GM12878 (cell line): ENCODE measurements at regions not wholly inside any gene's neighbourhood (a gene's known extent, or its start where the extent isn't known, plus 50 kb on each side); places are given as distances from the start of the nearest gene placed in this dataset.

Experiments
- ASH2L ChIP-seq: fragments of 300-600, 200-600 bp; sonication (generic); IDR thresholded peaks from 2 replicates; pipeline ENCODE4 v1.6.1; 2017; ENCODE audit warnings: low read depth, mild to moderate bottlenecking, borderline replicate concordance
- CHD4 ChIP-seq: fragments of 200-600 bp; sonication (generic); IDR thresholded peaks from 2 replicates; pipeline ENCODE4 v1.6.1; 2016; ENCODE audit warnings: mild to moderate bottlenecking
- CREM ChIP-seq: IDR thresholded peaks from 2 replicates; pipeline ENCODE4 v1.6.1; 2014; ENCODE audit warnings: antibody characterized with exemption, low read depth
- CTCF ChIP-seq, 3 experiments: IDR thresholded peaks in 2 of 3; conservative IDR thresholded peaks in 1 of 3; 2 replicates each; pipeline ENCODE4 v1.5.1; 2011; ENCODE audit warnings: low read depth in 3 of 3, low read length in 3 of 3, mild to moderate bottlenecking in 3 of 3, control low read depth in 2 of 3, moderate library complexity in 2 of 3, inconsistent platforms in 1 of 3, mixed read lengths in 1 of 3; ENCODE audit not compliant: control insufficient read depth in 2 of 3, insufficient read depth in 1 of 3; ENCODE audit errors: extremely low read depth in 1 of 3
- LARP7 ChIP-seq: fragments of 450-650 bp; IDR thresholded peaks from 2 replicates; pipeline ENCODE4 v1.6.1; 2017; ENCODE audit warnings: mild to moderate bottlenecking
- NFXL1 ChIP-seq: fragments of 450-650 bp; IDR thresholded peaks from 2 replicates; pipeline ENCODE4 v1.6.1; 2017; ENCODE audit warnings: antibody characterized with exemption, mild to moderate bottlenecking, borderline replicate concordance
- POLR2A ChIP-seq: IDR thresholded peaks from 2 replicates; pipeline ENCODE4 v1.6.1; 2011; ENCODE audit warnings: low read depth, mild to moderate bottlenecking, low read length
- POLR2AphosphoS5 ChIP-seq: IDR thresholded peaks from 2 replicates; pipeline ENCODE4 v1.6.1; 2011; ENCODE audit warnings: mild to moderate bottlenecking, low read length, inconsistent platforms
- RAD21 ChIP-seq: IDR thresholded peaks from 2 replicates; pipeline ENCODE4 v1.6.1; 2011; ENCODE audit warnings: mild to moderate bottlenecking, low read depth, low read length, moderate library complexity; ENCODE audit not compliant: insufficient read depth
- TF ChIP-seq, protein P1 (sequence below): IDR thresholded peaks from 2 replicates; pipeline ENCODE4 v1.6.1; 2011; ENCODE audit warnings: borderline replicate concordance, low read depth, mild to moderate bottlenecking, moderate library complexity, low read length; ENCODE audit not compliant: insufficient read depth, poor library complexity, severe bottlenecking
- TF ChIP-seq, protein P2 (sequence below): fragments of 450-650 bp; formaldehyde crosslinking; IDR thresholded peaks from 2 replicates; pipeline ENCODE4 v1.4.0; 2020; ENCODE audit warnings: mild to moderate bottlenecking, moderate library complexity

DNA sequence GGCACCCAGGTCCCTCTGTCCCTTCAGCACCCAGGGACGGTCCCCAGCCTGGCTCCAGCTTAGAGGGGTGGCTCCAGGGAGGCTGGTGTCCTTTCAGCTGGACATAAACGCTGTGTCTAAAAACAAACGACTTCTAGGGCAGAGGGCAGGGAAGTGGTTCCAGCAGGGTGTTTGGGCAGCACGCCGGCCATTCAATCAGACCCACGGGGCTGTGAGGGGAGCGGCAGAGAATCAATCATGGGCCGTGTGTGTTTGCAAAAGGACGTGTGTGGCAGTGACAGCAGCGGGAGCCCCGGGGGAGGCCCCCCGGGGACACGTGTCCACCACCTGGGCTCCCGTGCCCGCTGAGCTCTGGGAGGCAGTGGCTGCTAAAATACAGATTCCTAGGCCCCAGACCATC is 127.7 kb downstream of the MN1 start:
- TF ChIP-seq ASH2L (no peak), POLR2AphosphoS5 (no peak), CTCF (IDR thresholded peaks at IDR 0.05 in 2 of 3, conservative IDR thresholded peaks at IDR 0.05 in 1 of 3; ENCODE audit: control insufficient read depth in 2 of 3, extremely low read depth in 1 of 3, insufficient read depth in 1 of 3, low read depth in 3 of 3, low read length in 3 of 3) (no peak), POLR2A (no peak), RAD21 (no peak), CHD4 (no peak), LARP7 (no peak), CREM (no peak), NFXL1 (no peak)
- TF ChIP-seq, protein P1, sequence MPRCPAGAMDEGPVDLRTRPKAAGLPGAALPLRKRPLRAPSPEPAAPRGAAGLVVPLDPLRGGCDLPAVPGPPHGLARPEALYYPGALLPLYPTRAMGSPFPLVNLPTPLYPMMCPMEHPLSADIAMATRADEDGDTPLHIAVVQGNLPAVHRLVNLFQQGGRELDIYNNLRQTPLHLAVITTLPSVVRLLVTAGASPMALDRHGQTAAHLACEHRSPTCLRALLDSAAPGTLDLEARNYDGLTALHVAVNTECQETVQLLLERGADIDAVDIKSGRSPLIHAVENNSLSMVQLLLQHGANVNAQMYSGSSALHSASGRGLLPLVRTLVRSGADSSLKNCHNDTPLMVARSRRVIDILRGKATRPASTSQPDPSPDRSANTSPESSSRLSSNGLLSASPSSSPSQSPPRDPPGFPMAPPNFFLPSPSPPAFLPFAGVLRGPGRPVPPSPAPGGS = no peak
- TF ChIP-seq, protein P2, sequence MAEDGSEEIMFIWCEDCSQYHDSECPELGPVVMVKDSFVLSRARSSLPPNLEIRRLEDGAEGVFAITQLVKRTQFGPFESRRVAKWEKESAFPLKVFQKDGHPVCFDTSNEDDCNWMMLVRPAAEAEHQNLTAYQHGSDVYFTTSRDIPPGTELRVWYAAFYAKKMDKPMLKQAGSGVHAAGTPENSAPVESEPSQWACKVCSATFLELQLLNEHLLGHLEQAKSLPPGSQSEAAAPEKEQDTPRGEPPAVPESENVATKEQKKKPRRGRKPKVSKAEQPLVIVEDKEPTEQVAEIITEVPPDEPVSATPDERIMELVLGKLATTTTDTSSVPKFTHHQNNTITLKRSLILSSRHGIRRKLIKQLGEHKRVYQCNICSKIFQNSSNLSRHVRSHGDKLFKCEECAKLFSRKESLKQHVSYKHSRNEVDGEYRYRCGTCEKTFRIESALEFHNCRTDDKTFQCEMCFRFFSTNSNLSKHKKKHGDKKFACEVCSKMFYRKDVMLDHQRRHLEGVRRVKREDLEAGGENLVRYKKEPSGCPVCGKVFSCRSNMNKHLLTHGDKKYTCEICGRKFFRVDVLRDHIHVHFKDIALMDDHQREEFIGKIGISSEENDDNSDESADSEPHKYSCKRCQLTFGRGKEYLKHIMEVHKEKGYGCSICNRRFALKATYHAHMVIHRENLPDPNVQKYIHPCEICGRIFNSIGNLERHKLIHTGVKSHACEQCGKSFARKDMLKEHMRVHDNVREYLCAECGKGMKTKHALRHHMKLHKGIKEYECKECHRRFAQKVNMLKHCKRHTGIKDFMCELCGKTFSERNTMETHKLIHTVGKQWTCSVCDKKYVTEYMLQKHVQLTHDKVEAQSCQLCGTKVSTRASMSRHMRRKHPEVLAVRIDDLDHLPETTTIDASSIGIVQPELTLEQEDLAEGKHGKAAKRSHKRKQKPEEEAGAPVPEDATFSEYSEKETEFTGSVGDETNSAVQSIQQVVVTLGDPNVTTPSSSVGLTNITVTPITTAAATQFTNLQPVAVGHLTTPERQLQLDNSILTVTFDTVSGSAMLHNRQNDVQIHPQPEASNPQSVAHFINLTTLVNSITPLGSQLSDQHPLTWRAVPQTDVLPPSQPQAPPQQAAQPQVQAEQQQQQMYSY = no peak
